ENCODE measurements at regions not wholly inside any gene's neighbourhood (a gene's known extent, or its start where the extent isn't known, plus 50 kb on each side); places are given as distances from the start of the nearest gene placed in this dataset.

GRCh38 chr2:59585655-59586054 lies 967.8 kb downstream of the BCL11A start:
- CTCF ChIA-PET, result no interaction called here
- Mint-ChIP-seq H3K27ac (no peak overlapping the region), H3K4me1 (peaks cover 0 to 2% (median 0%) of the 10 kb centered on the region in 7 donors), H3K27me3 (no peaks in the 10 kb centered on the region), H3K4me3 (no peak overlapping the region), H3K9me3 (no peaks in the 10 kb centered on the region), H3K36me3 (no peaks in the 10 kb centered on the region)
- POLR2A ChIA-PET, result no interaction called here
- DNase-seq (no peak), ATAC-seq (no peak)
- no peak overlapping the region for H3K4me3 ChIP-seq (ENCODE audit: low read length)
- no peak overlapping the region for H3K27ac ChIP-seq (ENCODE audit: low read depth, low read length)
- H3K27me3 ChIP-seq (ENCODE audit: control insufficient read depth in 2 of 2, insufficient read depth in 2 of 2, low read length in 2 of 2), result no peaks in the 10 kb centered on the region
- H3K4me1 ChIP-seq (ENCODE audit: control insufficient read depth in 2 of 2, insufficient read depth in 2 of 2, low read length in 2 of 2), result no peaks in the 10 kb centered on the region
- intact Hi-C loops (cut with micrococcal nuclease), result loop anchor here (10.0 kb wide), 1 partner anchor 1821 kb away; no protein-coding TSS in a partner anchor
- H3K36me3 ChIP-seq (ENCODE audit: control insufficient read depth in 2 of 3, insufficient read depth in 3 of 3, low read length in 3 of 3), result no peaks in the 10 kb centered on the region
- no peaks in the 10 kb centered on the region for H3K9me3 ChIP-seq (ENCODE audit: control insufficient read depth in 2 of 3, low read length in 3 of 3)

- intact Hi-C loops (cut with micrococcal nuclease), result loop anchor here (10.0 kb wide), 1 partner anchor 1820 kb away; no protein-coding TSS in a partner anchor
- ATAC-seq, result no peak
- CTCF ChIA-PET, result no interaction called here
- H3K4me1 ChIP-seq (ENCODE audit: control insufficient read depth in 2 of 2, insufficient read depth in 2 of 2, low read length in 2 of 2), result no peaks in the 10 kb centered on the region
- Mint-ChIP-seq H3K4me1 (peaks cover 0 to 2% (median 0%) of the 10 kb centered on the region in 7 donors), H3K27me3 (no peaks in the 10 kb centered on the region), H3K4me3 (no peak overlapping the region), H3K27ac (no peak overlapping the region), H3K36me3 (no peaks in the 10 kb centered on the region), H3K9me3 (no peaks in the 10 kb centered on the region)
- DNase-seq, result no peak
- no peaks in the 10 kb centered on the region for H3K36me3 ChIP-seq (ENCODE audit: control insufficient read depth in 2 of 3, insufficient read depth in 3 of 3, low read length in 3 of 3)
- H3K27me3 ChIP-seq (ENCODE audit: control insufficient read depth in 2 of 2, insufficient read depth in 2 of 2, low read length in 2 of 2), result no peaks in the 10 kb centered on the region
- H3K27ac ChIP-seq (ENCODE audit: low read depth, low read length), result no peak overlapping the region
- no peaks in the 10 kb centered on the region for H3K9me3 ChIP-seq (ENCODE audit: control insufficient read depth in 2 of 3, low read length in 3 of 3)
- POLR2A ChIA-PET, result no interaction called here
- H3K4me3 ChIP-seq (ENCODE audit: low read length), result no peak overlapping the region
Observed at GRCh38 chr2:59584958-59585357, 968.5 kb downstream of the BCL11A start.

GRCh38 chr2:59583173-59583765 lies 970.2 kb downstream of the BCL11A start:
- POLR2A ChIA-PET, result no interaction called here
- H3K4me1 ChIP-seq (ENCODE audit: control insufficient read depth in 2 of 2, insufficient read depth in 2 of 2, low read length in 2 of 2), result no peaks in the 10 kb centered on the region

GRCh38 chr2:59578349-59578748 lies 975.1 kb downstream of the BCL11A start:
- H3K27me3 ChIP-seq (ENCODE audit: control insufficient read depth in 2 of 2, insufficient read depth in 2 of 2, low read length in 2 of 2), result no peaks in the 10 kb centered on the region
- Mint-ChIP-seq H3K4me1 (no peaks in the 10 kb centered on the region), H3K36me3 (no peaks in the 10 kb centered on the region), H3K4me3 (no peak overlapping the region), H3K27me3 (no peaks in the 10 kb centered on the region), H3K9me3 (peaks cover 0 to 2% (median 0%) of the 10 kb centered on the region in 11 donors), H3K27ac (no peak overlapping the region)
- H3K4me3 ChIP-seq (ENCODE audit: low read length), result no peak overlapping the region
- POLR2A ChIA-PET, result no interaction called here
- intact Hi-C loops (cut with micrococcal nuclease), result no loop called here
- H3K36me3 ChIP-seq (ENCODE audit: control insufficient read depth in 2 of 3, insufficient read depth in 3 of 3, low read length in 3 of 3), result no peaks in the 10 kb centered on the region
- no peaks in the 10 kb centered on the region for H3K4me1 ChIP-seq (ENCODE audit: control insufficient read depth in 2 of 2, insufficient read depth in 2 of 2, low read length in 2 of 2)
- no peak overlapping the region for H3K27ac ChIP-seq (ENCODE audit: low read depth, low read length)
- no peak for DNase-seq
- CTCF ChIA-PET, result no interaction called here
- no peaks in the 10 kb centered on the region for H3K9me3 ChIP-seq (ENCODE audit: control insufficient read depth in 2 of 3, low read length in 3 of 3)
- ATAC-seq, result no peak

More at GRCh38 chr2:59583173-59583765, 970.2 kb downstream of the BCL11A start:
- peaks cover 0 to 2% (median 0%) of the 10 kb centered on the region in 7 donors for H3K4me1 Mint-ChIP-seq
- no peak overlapping the region for H3K4me3 Mint-ChIP-seq
- DNase-seq, result no peak
- no peaks in the 10 kb centered on the region for H3K36me3 Mint-ChIP-seq
- Histone ChIP-seq H3K27me3 (ENCODE audit: control insufficient read depth in 2 of 2, insufficient read depth in 2 of 2, low read length in 2 of 2) (no peaks in the 10 kb centered on the region), H3K36me3 (ENCODE audit: control insufficient read depth in 2 of 3, insufficient read depth in 3 of 3, low read length in 3 of 3) (no peaks in the 10 kb centered on the region), H3K27ac (ENCODE audit: low read depth, low read length) (no peak overlapping the region), H3K4me3 (ENCODE audit: low read length) (no peak overlapping the region), H3K9me3 (ENCODE audit: control insufficient read depth in 2 of 3, low read length in 3 of 3) (no peaks in the 10 kb centered on the region)
- no peaks in the 10 kb centered on the region for H3K9me3 Mint-ChIP-seq
- H3K27ac Mint-ChIP-seq, result no peak overlapping the region
- intact Hi-C loops (cut with micrococcal nuclease), result loop anchor here (10.0 kb wide), 1 partner anchor 1818 kb away; no protein-coding TSS in a partner anchor
- CTCF ChIA-PET, result no interaction called here
- ATAC-seq, result no peak
- no peaks in the 10 kb centered on the region for H3K27me3 Mint-ChIP-seq

GRCh38 chr2:59575191-59575590 lies 978.3 kb downstream of the BCL11A start:
- Histone ChIP-seq H3K27ac (ENCODE audit: low read depth, low read length) (no peak overlapping the region), H3K36me3 (ENCODE audit: control insufficient read depth in 2 of 3, insufficient read depth in 3 of 3, low read length in 3 of 3) (no peaks in the 10 kb centered on the region), H3K9me3 (ENCODE audit: control insufficient read depth in 2 of 3, low read length in 3 of 3) (no peaks in the 10 kb centered on the region), H3K4me1 (ENCODE audit: control insufficient read depth in 2 of 2, insufficient read depth in 2 of 2, low read length in 2 of 2) (no peaks in the 10 kb centered on the region), H3K27me3 (ENCODE audit: control insufficient read depth in 2 of 2, insufficient read depth in 2 of 2, low read length in 2 of 2) (no peaks in the 10 kb centered on the region), H3K4me3 (ENCODE audit: low read length) (no peak overlapping the region)
- CTCF ChIA-PET, result no interaction called here
- Mint-ChIP-seq H3K27me3 (no peaks in the 10 kb centered on the region), H3K4me1 (no peaks in the 10 kb centered on the region), H3K9me3 (peaks cover 0 to 2% (median 0%) of the 10 kb centered on the region in 11 donors), H3K36me3 (no peaks in the 10 kb centered on the region), H3K27ac (no peak overlapping the region), H3K4me3 (no peak overlapping the region)
- DNase-seq (no peak), ATAC-seq (no peak)
- intact Hi-C loops (cut with micrococcal nuclease), result no loop called here
- POLR2A ChIA-PET, result no interaction called here

GRCh38 chr2:59572227-59572626 lies 981.2 kb downstream of the BCL11A start:
- peaks cover 0 to 4% (median 0%) of the 10 kb centered on the region in 5 donors for H3K27me3 Mint-ChIP-seq
- H3K36me3 Mint-ChIP-seq, result no peaks in the 10 kb centered on the region
- H3K27ac Mint-ChIP-seq, result no peak overlapping the region
- ChIA-PET CTCF (interaction anchor here (1.2 kb wide), 1 partner anchor 10 kb away, joined by 3 read pairs; no protein-coding TSS in a partner anchor), POLR2A (no interaction called here)
- Histone ChIP-seq H3K9me3 (ENCODE audit: control insufficient read depth in 2 of 3, low read length in 3 of 3) (no peaks in the 10 kb centered on the region), H3K36me3 (ENCODE audit: control insufficient read depth in 2 of 3, insufficient read depth in 3 of 3, low read length in 3 of 3) (no peaks in the 10 kb centered on the region), H3K27me3 (ENCODE audit: control insufficient read depth in 2 of 2, insufficient read depth in 2 of 2, low read length in 2 of 2) (no peaks in the 10 kb centered on the region), H3K27ac (ENCODE audit: low read depth, low read length) (no peak overlapping the region), H3K4me3 (ENCODE audit: low read length) (no peak overlapping the region), H3K4me1 (ENCODE audit: control insufficient read depth in 2 of 2, insufficient read depth in 2 of 2, low read length in 2 of 2) (no peaks in the 10 kb centered on the region)
- no peaks in the 10 kb centered on the region for H3K4me1 Mint-ChIP-seq
- H3K9me3 Mint-ChIP-seq, result peaks cover 0 to 2% (median 0%) of the 10 kb centered on the region in 11 donors
- no peak for DNase-seq
- H3K4me3 Mint-ChIP-seq, result no peak overlapping the region
- no peak for ATAC-seq
- intact Hi-C loops (cut with micrococcal nuclease), result no loop called here

GRCh38 chr2:59570818-59571217 lies 982.6 kb downstream of the BCL11A start:
- ATAC-seq, result no peak
- H3K36me3 ChIP-seq (ENCODE audit: control insufficient read depth in 2 of 3, insufficient read depth in 3 of 3, low read length in 3 of 3), result no peaks in the 10 kb centered on the region
- Mint-ChIP-seq H3K9me3 (peaks cover 0 to 2% (median 0%) of the 10 kb centered on the region in 11 donors), H3K36me3 (no peaks in the 10 kb centered on the region), H3K4me1 (no peaks in the 10 kb centered on the region), H3K27ac (no peak overlapping the region), H3K27me3 (peaks cover 0 to 4% (median 0%) of the 10 kb centered on the region in 5 donors), H3K4me3 (no peak overlapping the region)
- no peaks in the 10 kb centered on the region for H3K27me3 ChIP-seq (ENCODE audit: control insufficient read depth in 2 of 2, insufficient read depth in 2 of 2, low read length in 2 of 2)
- no peaks in the 10 kb centered on the region for H3K4me1 ChIP-seq (ENCODE audit: control insufficient read depth in 2 of 2, insufficient read depth in 2 of 2, low read length in 2 of 2)
- ChIA-PET POLR2A (no interaction called here), CTCF (no interaction called here)
- DNase-seq, result no peak
- H3K9me3 ChIP-seq (ENCODE audit: control insufficient read depth in 2 of 3, low read length in 3 of 3), result no peaks in the 10 kb centered on the region
- no peak overlapping the region for H3K27ac ChIP-seq (ENCODE audit: low read depth, low read length)
- intact Hi-C loops (cut with micrococcal nuclease), result no loop called here
- no peak overlapping the region for H3K4me3 ChIP-seq (ENCODE audit: low read length)

All from naive thymus-derived CD4-positive, alpha-beta T cell (primary cell).